Activated CD8-positive, alpha-beta memory T cell treated with anti-CD3 and anti-CD28 coated beads, Interleukin-2, amount 10 ng/mL, durations not matched to agents 7 days and 5 days (primary cell): ENCODE measurements at regions not wholly inside any gene's neighbourhood (a gene's known extent, or its start where the extent isn't known, plus 50 kb on each side); places are given as distances from the start of the nearest gene placed in this dataset.

ENCODE experiments used
- ATAC-seq: fragments of 150-1000 bp; cut with Tn5 transposase; one replicate; pipeline ENCODE4 v1.10.0; 2021; ENCODE audit warnings: moderate library complexity
- CTCF ChIA-PET: fragments of 350-600 bp; sonication (Branson Sonifier 250); formaldehyde crosslinking; loops from one replicate; lab custom pipeline; 2021; ENCODE audit warnings: antibody characterized with exemption; lab: Charles Lee
- DNase-seq: peaks from one replicate; pipeline ENCODE4 v3.0.0-alpha.2; 2020
- H3K27ac Mint-ChIP-seq: one replicate; pipeline ENCODE4 v1.8.0; 2021; ENCODE audit warnings: mild to moderate bottlenecking, mixed read lengths
- H3K27me3 Mint-ChIP-seq: one replicate; pipeline ENCODE4 v1.8.0; 2021; ENCODE audit warnings: mixed read lengths
- H3K36me3 Mint-ChIP-seq: one replicate; pipeline ENCODE4 v1.8.0; 2021; ENCODE audit warnings: mild to moderate bottlenecking, mixed read lengths
- H3K4me1 Mint-ChIP-seq: one replicate; pipeline ENCODE4 v1.8.0; 2021; ENCODE audit warnings: mixed read lengths
- H3K4me3 Mint-ChIP-seq: one replicate; pipeline ENCODE4 v1.8.0; 2021; ENCODE audit warnings: mild to moderate bottlenecking, moderate library complexity, mixed read lengths
- H3K9me3 Mint-ChIP-seq: one replicate; pipeline ENCODE4 v1.8.0; 2022; ENCODE audit warnings: low read depth, mixed read lengths

- Mint-ChIP-seq H3K4me3 (no peak overlapping the region), H3K36me3 (no peaks in the 10 kb centered on the region)
- CTCF ChIA-PET, result no interaction called here
Observed at GRCh38 chr7:144991041-144991440, 155.2 kb upstream of the TPK1 start.

GRCh38 chr7:144987686-144988085 is 151.8 kb upstream of the TPK1 start:
- no peak overlapping the region for H3K4me3 Mint-ChIP-seq
- DNase-seq (no peak), ATAC-seq (no peak)
- no peaks in the 10 kb centered on the region for H3K4me1 Mint-ChIP-seq
- no peaks in the 10 kb centered on the region for H3K9me3 Mint-ChIP-seq
- H3K27ac Mint-ChIP-seq, result no peak overlapping the region
- H3K27me3 Mint-ChIP-seq, result no peaks in the 10 kb centered on the region
- no peaks in the 10 kb centered on the region for H3K36me3 Mint-ChIP-seq
- CTCF ChIA-PET, result no interaction called here

More at GRCh38 chr7:144991041-144991440, 155.2 kb upstream of the TPK1 start:
- no peak for ATAC-seq
- Mint-ChIP-seq H3K9me3 (peaks cover 7% of the 10 kb centered on the region), H3K4me1 (no peaks in the 10 kb centered on the region), H3K27me3 (no peaks in the 10 kb centered on the region), H3K27ac (no peak overlapping the region)
- no peak for DNase-seq

GRCh38 chr7:144982133-144982532 is 146.3 kb upstream of the TPK1 start:
- CTCF ChIA-PET, result no interaction called here
- DNase-seq, result no peak
- no peak overlapping the region for H3K4me3 Mint-ChIP-seq
- no peak overlapping the region for H3K27ac Mint-ChIP-seq
- no peaks in the 10 kb centered on the region for H3K4me1 Mint-ChIP-seq
- no peaks in the 10 kb centered on the region for H3K27me3 Mint-ChIP-seq
- H3K9me3 Mint-ChIP-seq, result no peaks in the 10 kb centered on the region
- ATAC-seq, result no peak
- no peaks in the 10 kb centered on the region for H3K36me3 Mint-ChIP-seq

GRCh38 chr7:144975882-144976281 is 140.0 kb upstream of the TPK1 start:
- CTCF ChIA-PET, result no interaction called here
- no peak for DNase-seq
- no peaks in the 10 kb centered on the region for H3K4me1 Mint-ChIP-seq
- no peak overlapping the region for H3K27ac Mint-ChIP-seq
- no peaks in the 10 kb centered on the region for H3K27me3 Mint-ChIP-seq
- no peaks in the 10 kb centered on the region for H3K36me3 Mint-ChIP-seq
- ATAC-seq, result no peak
- no peaks in the 10 kb centered on the region for H3K9me3 Mint-ChIP-seq
- H3K4me3 Mint-ChIP-seq, result no peak overlapping the region

DNA sequence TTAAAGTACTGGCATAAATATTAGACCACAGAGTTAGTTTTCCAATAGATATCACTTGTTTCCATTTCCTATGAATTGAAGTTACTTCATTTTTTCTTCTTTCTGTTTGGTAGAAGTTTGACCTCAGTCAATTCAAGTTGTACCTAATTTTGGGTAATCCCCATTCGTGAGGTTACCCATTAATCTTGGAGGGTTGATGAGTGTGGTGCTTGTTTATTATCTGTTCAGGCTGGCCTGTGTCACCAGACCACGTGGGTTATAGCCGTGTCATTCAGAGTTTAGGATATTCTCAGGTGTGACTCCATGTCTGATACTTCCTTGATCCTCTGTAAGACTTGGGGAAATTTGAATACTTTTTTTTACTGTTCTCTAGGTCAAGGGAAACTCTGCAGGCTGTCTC is 133.9 kb upstream of the TPK1 start:
- CTCF ChIA-PET, result no interaction called here
- no peak for ATAC-seq
- no peak overlapping the region for H3K27ac Mint-ChIP-seq
- no peaks in the 10 kb centered on the region for H3K9me3 Mint-ChIP-seq
- H3K36me3 Mint-ChIP-seq, result no peaks in the 10 kb centered on the region
- peaks cover 2% of the 10 kb centered on the region for H3K27me3 Mint-ChIP-seq
- H3K4me1 Mint-ChIP-seq, result no peaks in the 10 kb centered on the region
- DNase-seq, result no peak
- no peak overlapping the region for H3K4me3 Mint-ChIP-seq

GRCh38 chr7:144960763-144961162 is 124.9 kb upstream of the TPK1 start:
- Mint-ChIP-seq H3K9me3 (no peaks in the 10 kb centered on the region), H3K4me3 (no peak overlapping the region), H3K36me3 (no peaks in the 10 kb centered on the region), H3K27ac (no peak overlapping the region), H3K4me1 (no peaks in the 10 kb centered on the region), H3K27me3 (no peaks in the 10 kb centered on the region)
- ATAC-seq (no peak), DNase-seq (no peak)
- CTCF ChIA-PET, result no interaction called here

- no peaks in the 10 kb centered on the region for H3K27me3 Mint-ChIP-seq
- CTCF ChIA-PET, result interaction anchor here (0.7 kb wide), 1 partner anchor 19 kb away, joined by 3 read pairs; no protein-coding TSS in a partner anchor
- DNase-seq (no peak), ATAC-seq (no peak)
- no peak overlapping the region for H3K4me3 Mint-ChIP-seq
- no peaks in the 10 kb centered on the region for H3K9me3 Mint-ChIP-seq
- H3K36me3 Mint-ChIP-seq, result no peaks in the 10 kb centered on the region
- no peak overlapping the region for H3K27ac Mint-ChIP-seq
- H3K4me1 Mint-ChIP-seq, result no peaks in the 10 kb centered on the region
Observed at GRCh38 chr7:144957998-144958397, 122.1 kb upstream of the TPK1 start.

- H3K4me3 Mint-ChIP-seq, result no peak overlapping the region
- DNase-seq (no peak), ATAC-seq (no peak)
- CTCF ChIA-PET, result no interaction called here
- H3K4me1 Mint-ChIP-seq, result no peaks in the 10 kb centered on the region
- no peak overlapping the region for H3K27ac Mint-ChIP-seq
- H3K9me3 Mint-ChIP-seq, result no peaks in the 10 kb centered on the region
- no peaks in the 10 kb centered on the region for H3K27me3 Mint-ChIP-seq
- no peaks in the 10 kb centered on the region for H3K36me3 Mint-ChIP-seq
Observed at GRCh38 chr7:144955422-144955821, 119.6 kb upstream of the TPK1 start.

- DNase-seq, result no peak
- H3K4me3 Mint-ChIP-seq, result no peak overlapping the region
- no peaks in the 10 kb centered on the region for H3K9me3 Mint-ChIP-seq
- CTCF ChIA-PET, result no interaction called here
- H3K27me3 Mint-ChIP-seq, result no peaks in the 10 kb centered on the region
- ATAC-seq, result no peak
- H3K4me1 Mint-ChIP-seq, result no peaks in the 10 kb centered on the region
- no peak overlapping the region for H3K27ac Mint-ChIP-seq
- no peaks in the 10 kb centered on the region for H3K36me3 Mint-ChIP-seq
Observed at GRCh38 chr7:144941127-144941526, 105.3 kb upstream of the TPK1 start.

- ATAC-seq (no peak), DNase-seq (no peak)
- no peaks in the 10 kb centered on the region for H3K9me3 Mint-ChIP-seq
- no peak overlapping the region for H3K27ac Mint-ChIP-seq
- no peak overlapping the region for H3K4me3 Mint-ChIP-seq
- no peaks in the 10 kb centered on the region for H3K36me3 Mint-ChIP-seq
- peaks cover 2% of the 10 kb centered on the region for H3K27me3 Mint-ChIP-seq
- H3K4me1 Mint-ChIP-seq, result no peaks in the 10 kb centered on the region
- CTCF ChIA-PET, result no interaction called here
Observed at GRCh38 chr7:144937199-144937598, 101.3 kb upstream of the TPK1 start.

- H3K36me3 Mint-ChIP-seq, result no peaks in the 10 kb centered on the region
- H3K27ac Mint-ChIP-seq, result no peak overlapping the region
- DNase-seq, result no peak
- H3K9me3 Mint-ChIP-seq, result no peaks in the 10 kb centered on the region
- H3K4me3 Mint-ChIP-seq, result no peak overlapping the region
- CTCF ChIA-PET, result no interaction called here
- peaks cover 2% of the 10 kb centered on the region for H3K27me3 Mint-ChIP-seq
- no peaks in the 10 kb centered on the region for H3K4me1 Mint-ChIP-seq
- ATAC-seq, result no peak
Observed at GRCh38 chr7:144936314-144936713, 100.5 kb upstream of the TPK1 start.

- no peaks in the 10 kb centered on the region for H3K36me3 Mint-ChIP-seq
- no peaks in the 10 kb centered on the region for H3K9me3 Mint-ChIP-seq
- peaks cover 16% of the 10 kb centered on the region for H3K4me1 Mint-ChIP-seq
- no peak overlapping the region for H3K27ac Mint-ChIP-seq
- DNase-seq (no peak), ATAC-seq (no peak)
- no peak overlapping the region for H3K4me3 Mint-ChIP-seq
- H3K27me3 Mint-ChIP-seq, result peaks cover 3% of the 10 kb centered on the region
- CTCF ChIA-PET, result no interaction called here
Observed at GRCh38 chr7:144910411-144910810, 74.6 kb upstream of the TPK1 start.

- Mint-ChIP-seq H3K36me3 (no peaks in the 10 kb centered on the region), H3K27ac (no peak overlapping the region), H3K4me3 (no peak overlapping the region), H3K9me3 (no peaks in the 10 kb centered on the region), H3K4me1 (peaks cover 16% of the 10 kb centered on the region), H3K27me3 (peaks cover 3% of the 10 kb centered on the region)
- no peak for ATAC-seq
- CTCF ChIA-PET, result no interaction called here
- DNase-seq, result no peak
Observed at GRCh38 chr7:144908943-144909556, 73.2 kb upstream of the TPK1 start.

DNA sequence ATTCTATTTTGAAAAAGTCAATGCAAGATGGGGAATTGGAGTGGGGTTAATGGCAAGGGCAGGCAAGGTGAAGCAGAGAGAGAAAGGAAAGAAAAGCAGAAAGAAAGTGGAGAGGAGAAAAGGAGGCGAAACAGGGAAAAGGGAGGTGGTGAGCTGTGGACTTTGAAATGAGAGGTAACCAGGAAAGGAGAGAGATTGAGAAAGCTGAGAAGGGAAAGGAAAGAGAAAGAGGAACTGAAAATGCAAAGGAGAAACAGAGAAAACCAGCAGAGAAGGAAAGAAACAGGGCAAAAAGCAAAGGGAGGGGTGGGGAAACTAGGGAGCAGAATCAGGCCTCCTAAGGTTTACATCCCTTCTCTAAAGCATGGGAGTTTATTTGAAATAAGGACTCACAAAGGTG is 72.5 kb upstream of the TPK1 start:
- Mint-ChIP-seq H3K4me1 (peaks cover 16% of the 10 kb centered on the region), H3K27me3 (peaks cover 3% of the 10 kb centered on the region), H3K4me3 (no peak overlapping the region), H3K9me3 (no peaks in the 10 kb centered on the region), H3K36me3 (no peaks in the 10 kb centered on the region), H3K27ac (peak overlapping the region; percentile 4)
- no peak for DNase-seq
- ATAC-seq, result no peak
- CTCF ChIA-PET, result no interaction called here

GRCh38 chr7:144907577-144907976 is 71.7 kb upstream of the TPK1 start:
- no peaks in the 10 kb centered on the region for H3K9me3 Mint-ChIP-seq
- H3K4me3 Mint-ChIP-seq, result no peak overlapping the region
- CTCF ChIA-PET, result no interaction called here
- H3K27ac Mint-ChIP-seq, result no peak overlapping the region
- no peaks in the 10 kb centered on the region for H3K36me3 Mint-ChIP-seq
- peaks cover 3% of the 10 kb centered on the region for H3K27me3 Mint-ChIP-seq
- H3K4me1 Mint-ChIP-seq, result peaks cover 16% of the 10 kb centered on the region
- ATAC-seq (no peak), DNase-seq (no peak)
